Amniotic epithelial cell (primary cell): ENCODE measurements at regions not wholly inside any gene's neighbourhood (a gene's known extent, or its start where the extent isn't known, plus 50 kb on each side); places are given as distances from the start of the nearest gene placed in this dataset.

ENCODE experiments used
- DNase-seq: peaks from one replicate; pipeline ENCODE4 v3.0.0-alpha.2; 2010; ENCODE audit warnings: low read depth

- DNase-seq, result peak; percentile 40
Observed at GRCh38 chr6:163793011-163793983, 378.8 kb downstream of the QKI start.

GRCh38 chr6:163790266-163790840, 375.8 kb downstream of the QKI start:
- DNase-seq, result peak; percentile 18

GRCh38 chr6:163789199-163789810, 374.8 kb downstream of the QKI start:
- no peak for DNase-seq

GRCh38 chr6:163786995-163787671, 372.6 kb downstream of the QKI start:
- DNase-seq, result no peak

GRCh38 chr6:163782436-163783003, 368.0 kb downstream of the QKI start:
- no peak for DNase-seq

GRCh38 chr6:163780994-163781393, 366.5 kb downstream of the QKI start:
- no peak for DNase-seq

GRCh38 chr6:163779727-163780284, 365.3 kb downstream of the QKI start:
- no peak for DNase-seq

- no peak for DNase-seq
Observed at GRCh38 chr6:163777716-163778115, 363.2 kb downstream of the QKI start.

- DNase-seq, result no peak
Observed at GRCh38 chr6:163776906-163777686, 362.6 kb downstream of the QKI start.

GRCh38 chr6:163776196-163776905, 361.8 kb downstream of the QKI start:
- no peak for DNase-seq

GRCh38 chr6:163775313-163775712, 360.8 kb downstream of the QKI start:
- no peak for DNase-seq

GRCh38 chr6:163774485-163774884, 360.0 kb downstream of the QKI start:
- DNase-seq, result no peak

GRCh38 chr6:163773646-163774045, 359.1 kb downstream of the QKI start:
- DNase-seq, result no peak

- no peak for DNase-seq
Observed at GRCh38 chr6:163772701-163773100, 358.2 kb downstream of the QKI start.

GRCh38 chr6:163771180-163771579, 356.7 kb downstream of the QKI start:
- DNase-seq, result no peak

- no peak for DNase-seq
Observed at GRCh38 chr6:163768905-163769304, 354.4 kb downstream of the QKI start.

GRCh38 chr6:163766936-163767335, 352.4 kb downstream of the QKI start:
- DNase-seq, result no peak

- no peak for DNase-seq
Observed at GRCh38 chr6:163765335-163765734, 350.8 kb downstream of the QKI start.

GRCh38 chr6:163764565-163764964, 350.0 kb downstream of the QKI start:
- DNase-seq, result no peak

GRCh38 chr6:163761481-163761880, 347.0 kb downstream of the QKI start:
- DNase-seq, result no peak
